SK-N-SH (cell line): ENCODE measurements at regions not wholly inside any gene's neighbourhood (a gene's known extent, or its start where the extent isn't known, plus 50 kb on each side); places are given as distances from the start of the nearest gene placed in this dataset.

Experiments used
- CTCF ChIA-PET: fragments of 300-600, 350-600 bp; formaldehyde crosslinking; extraction: SDS; loops from one replicate; lab custom pipeline; 2021; lab: Yijun Ruan, JAX
- POLR2A ChIA-PET: fragments of 350-600 bp; sonication (Branson Sonifier 250); formaldehyde crosslinking; extraction: SDS; loops from one replicate; lab custom pipeline; 2020; ENCODE audit warnings: antibody characterized with exemption, inconsistent platforms; lab: Yijun Ruan, JAX
- DNase-seq: peaks from one replicate; pipeline ENCODE4 v3.0.0; 2012
- H2AFZ ChIP-seq: fragments of 200-600 bp; sonication (generic); 2 replicates; pipeline ENCODE4 v1.8.1; 2016; ENCODE audit warnings: antibody characterized with exemption, mild to moderate bottlenecking, low read depth
- H3F3A ChIP-seq: fragments of 200-600 bp; sonication (generic); replicated peaks from 2 replicates; pipeline ENCODE3; 2016; ENCODE audit warnings: antibody characterized with exemption, mild to moderate bottlenecking; ENCODE audit not compliant: insufficient read depth
- H3K27ac ChIP-seq, 2 experiments: fragments of 200-500 bp in 1 of 2; fragments of 200-600 bp in 1 of 2; sonication (Bioruptor generic) in 1 of 2; sonication (generic), shearing (Covaris generic) in 1 of 2; 2 replicates each; pipeline versions ENCODE4 v1.5.1 to v1.6.1; 2014 to 2016; ENCODE audit warnings: low read depth in 2 of 2, inconsistent platforms in 1 of 2, low read length in 1 of 2, mild to moderate bottlenecking in 1 of 2, mixed read lengths in 1 of 2
- H3K27me3 ChIP-seq: fragments of 200-600 bp; sonication (generic), shearing (Covaris generic); 2 replicates; pipeline ENCODE4 v1.6.1; 2016; ENCODE audit warnings: mixed run types; ENCODE audit not compliant: insufficient read depth
- H3K36me3 ChIP-seq, 2 experiments: fragments of 200-500 bp in 1 of 2; fragments of 200-600 bp in 1 of 2; sonication (Bioruptor generic) in 1 of 2; sonication (generic) in 1 of 2; replicated peaks in 1 of 2; 2 replicates each; pipeline versions ENCODE3 to v1.5.1; 2014 to 2016; ENCODE audit warnings: low read length in 1 of 2, mild to moderate bottlenecking in 1 of 2; ENCODE audit not compliant: insufficient read depth in 2 of 2, control insufficient read depth in 1 of 2
- H3K4me1 ChIP-seq, 2 experiments: fragments of 200-500 bp in 1 of 2; fragments of 200-600 bp in 1 of 2; sonication (Bioruptor generic) in 1 of 2; sonication (generic), shearing (Covaris generic) in 1 of 2; 2 replicates each; pipeline versions ENCODE4 v1.5.1 to v1.6.1; 2014 to 2016; ENCODE audit warnings: low read depth in 1 of 2, low read length in 1 of 2, mixed run types in 1 of 2; ENCODE audit not compliant: insufficient read depth in 2 of 2, control insufficient read depth in 1 of 2
- H3K4me2 ChIP-seq: fragments of 200-600 bp; sonication (generic), shearing (Covaris generic); 2 replicates; pipeline ENCODE4 v1.6.1; 2017; ENCODE audit warnings: mixed run types
- H3K4me3 ChIP-seq, 2 experiments: fragments of 200-500 bp in 1 of 2; fragments of 200-600 bp in 1 of 2; sonication (Bioruptor generic) in 1 of 2; sonication (generic), shearing (Covaris generic) in 1 of 2; 2 replicates each; pipeline versions ENCODE4 v1.5.1 to v1.8.1; 2014 to 2016; ENCODE audit warnings: low read depth in 2 of 2, inconsistent platforms in 1 of 2, low read length in 1 of 2, mild to moderate bottlenecking in 1 of 2, mixed read lengths in 1 of 2, moderate library complexity in 1 of 2
- H3K79me2 ChIP-seq: fragments of 200-600 bp; sonication (generic); 2 replicates; pipeline ENCODE4 v1.8.1; 2017; ENCODE audit warnings: mild to moderate bottlenecking; ENCODE audit not compliant: insufficient read depth
- H3K9ac ChIP-seq: fragments of 200-600 bp; sonication (generic); 2 replicates; pipeline ENCODE4 v1.6.1; 2017; ENCODE audit warnings: mixed run types
- H3K9me2 ChIP-seq: fragments of 200-600 bp; sonication (generic); 2 replicates; pipeline ENCODE4 v1.6.1; 2017; ENCODE audit warnings: mixed run types
- H3K9me3 ChIP-seq: fragments of 200-600 bp; sonication (generic); 2 replicates; pipeline ENCODE4 v1.6.1; 2017; ENCODE audit warnings: mixed run types, mild to moderate bottlenecking, moderate library complexity
- H4K20me1 ChIP-seq: fragments of 200-600 bp; sonication (generic); 2 replicates; pipeline ENCODE4 v1.6.1; 2017; ENCODE audit warnings: mild to moderate bottlenecking, mixed run types; ENCODE audit not compliant: insufficient read depth
- ELF1 ChIP-seq: IDR thresholded peaks from 2 replicates; pipeline ENCODE4 v1.4.0; 2012
- EP300 ChIP-seq, 2 experiments: IDR thresholded peaks; 2 replicates each; pipeline versions ENCODE4 v1.4.0 to v1.6.1; 2012; ENCODE audit warnings: borderline replicate concordance in 1 of 2, low read depth in 1 of 2, low read length in 1 of 2
- FOSL2 ChIP-seq: IDR thresholded peaks from 2 replicates; pipeline ENCODE4 v1.4.0; 2012; ENCODE audit warnings: low read depth, mild to moderate bottlenecking, moderate library complexity, borderline replicate concordance
- FOXJ3 ChIP-seq: sonication (generic); formaldehyde crosslinking; IDR thresholded peaks from 2 replicates; pipeline ENCODE4 v1.5.1; 2020; ENCODE audit warnings: mild to moderate bottlenecking, missing genetic modification reagents
- FOXM1 ChIP-seq: IDR thresholded peaks from 2 replicates; pipeline ENCODE4 v1.4.0; 2012; ENCODE audit warnings: low read depth, mild to moderate bottlenecking
- MAX ChIP-seq: IDR thresholded peaks from 2 replicates; pipeline ENCODE4 v1.4.0; 2012; ENCODE audit warnings: low read depth
- MEF2A ChIP-seq: IDR thresholded peaks from 2 replicates; pipeline ENCODE4 v1.4.0; 2012; ENCODE audit warnings: low read depth, borderline replicate concordance
- NFIC ChIP-seq: IDR thresholded peaks from 2 replicates; pipeline ENCODE4 v1.4.0; 2012; ENCODE audit warnings: borderline replicate concordance
- REST ChIP-seq: IDR thresholded peaks from 2 replicates; pipeline ENCODE4 v1.6.1; 2012; ENCODE audit warnings: mild to moderate bottlenecking, low read depth, low read length, moderate library complexity
- SIN3A ChIP-seq: IDR thresholded peaks from 2 replicates; pipeline ENCODE4 v1.6.1; 2012; ENCODE audit warnings: low read depth, mild to moderate bottlenecking, low read length, moderate library complexity, borderline replicate concordance
- TAF1 ChIP-seq: IDR thresholded peaks from 2 replicates; pipeline ENCODE4 v1.6.1; 2012; ENCODE audit warnings: low read depth, mild to moderate bottlenecking, low read length, moderate library complexity, borderline replicate concordance
- TCF12 ChIP-seq: IDR thresholded peaks from 2 replicates; pipeline ENCODE4 v1.4.0; 2012
- USF2 ChIP-seq: fragments of 150-350 bp; IDR thresholded peaks from 2 replicates; pipeline ENCODE4 v1.6.1; 2017; ENCODE audit warnings: antibody characterized with exemption, low read length, low read depth, borderline replicate concordance
- YY1 ChIP-seq: IDR thresholded peaks from 2 replicates; pipeline ENCODE4 v1.4.0; 2012; ENCODE audit warnings: low read depth, mild to moderate bottlenecking
- WGBS: methylation state at CpG from one replicate; pipeline ENCODE4 v1.1.6; 2017; ENCODE audit warnings: low lambda C conversion rate; 5-methylcytosine and 5-hydroxymethylcytosine counted together
- TF ChIP-seq, protein P1 (sequence below): IDR thresholded peaks from 2 replicates; pipeline ENCODE4 v1.4.0; 2012; ENCODE audit warnings: low read depth, borderline replicate concordance
- TF ChIP-seq, protein P2 (sequence below): fragments of 200-600 bp; sonication (generic); IDR thresholded peaks from 2 replicates; pipeline ENCODE4 v1.6.1; 2017; ENCODE audit warnings: antibody characterized with exemption, mild to moderate bottlenecking, moderate library complexity

DNA sequence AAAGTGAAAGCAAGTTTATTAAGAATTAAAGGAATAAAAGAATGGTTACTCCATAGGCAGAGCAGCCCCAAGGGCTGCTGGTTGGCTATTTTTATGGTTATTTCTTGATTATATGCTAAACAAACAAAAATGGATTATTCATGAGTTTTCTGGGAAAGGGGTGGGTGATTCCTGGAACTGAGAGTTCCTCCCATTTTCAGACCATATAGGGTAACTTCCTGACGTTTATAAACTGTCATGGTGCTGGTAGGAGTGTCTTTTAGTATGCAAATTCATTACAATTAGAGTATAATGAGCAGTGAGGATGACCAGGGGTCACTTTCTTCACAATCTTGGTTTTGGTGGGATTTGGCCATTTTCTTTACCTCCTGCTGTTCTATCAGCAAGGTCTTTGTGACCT is 707.9 kb downstream of the ZNF385D start (continued):
- TF ChIP-seq NFIC (no peak), ELF1 (no peak), FOXJ3 (CRISPR knock-in tag) (no peak)

GRCh38 chr3:21042184-21042583 is 708.8 kb downstream of the ZNF385D start:
- H3K36me3 ChIP-seq, result no peaks in the 10 kb centered on the region
- no peak overlapping the region for H3K27ac ChIP-seq
- H3K4me2 ChIP-seq, result no peak overlapping the region
- H3K27me3 ChIP-seq, result no peaks in the 10 kb centered on the region
- DNase-seq, result no peak
- no peaks in the 10 kb centered on the region for H3F3A ChIP-seq
- TF ChIP-seq EP300 (IDR thresholded peaks at IDR 0.05; ENCODE audit: borderline replicate concordance in 1 of 2, low read depth in 1 of 2, low read length in 1 of 2) (no peak), MAX (no peak), YY1 (no peak), MEF2A (no peak), TCF12 (no peak), USF2 (no peak), TAF1 (no peak), FOXM1 (no peak), FOSL2 (no peak), REST (no peak), SIN3A (no peak)
- TF ChIP-seq, protein P1, sequence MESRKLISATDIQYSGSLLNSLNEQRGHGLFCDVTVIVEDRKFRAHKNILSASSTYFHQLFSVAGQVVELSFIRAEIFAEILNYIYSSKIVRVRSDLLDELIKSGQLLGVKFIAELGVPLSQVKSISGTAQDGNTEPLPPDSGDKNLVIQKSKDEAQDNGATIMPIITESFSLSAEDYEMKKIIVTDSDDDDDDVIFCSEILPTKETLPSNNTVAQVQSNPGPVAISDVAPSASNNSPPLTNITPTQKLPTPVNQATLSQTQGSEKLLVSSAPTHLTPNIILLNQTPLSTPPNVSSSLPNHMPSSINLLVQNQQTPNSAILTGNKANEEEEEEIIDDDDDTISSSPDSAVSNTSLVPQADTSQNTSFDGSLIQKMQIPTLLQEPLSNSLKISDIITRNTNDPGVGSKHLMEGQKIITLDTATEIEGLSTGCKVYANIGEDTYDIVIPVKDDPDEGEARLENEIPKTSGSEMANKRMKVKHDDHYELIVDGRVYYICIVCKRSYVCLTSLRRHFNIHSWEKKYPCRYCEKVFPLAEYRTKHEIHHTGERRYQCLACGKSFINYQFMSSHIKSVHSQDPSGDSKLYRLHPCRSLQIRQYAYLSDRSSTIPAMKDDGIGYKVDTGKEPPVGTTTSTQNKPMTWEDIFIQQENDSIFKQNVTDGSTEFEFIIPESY, result no peak
- TF ChIP-seq, protein P2, sequence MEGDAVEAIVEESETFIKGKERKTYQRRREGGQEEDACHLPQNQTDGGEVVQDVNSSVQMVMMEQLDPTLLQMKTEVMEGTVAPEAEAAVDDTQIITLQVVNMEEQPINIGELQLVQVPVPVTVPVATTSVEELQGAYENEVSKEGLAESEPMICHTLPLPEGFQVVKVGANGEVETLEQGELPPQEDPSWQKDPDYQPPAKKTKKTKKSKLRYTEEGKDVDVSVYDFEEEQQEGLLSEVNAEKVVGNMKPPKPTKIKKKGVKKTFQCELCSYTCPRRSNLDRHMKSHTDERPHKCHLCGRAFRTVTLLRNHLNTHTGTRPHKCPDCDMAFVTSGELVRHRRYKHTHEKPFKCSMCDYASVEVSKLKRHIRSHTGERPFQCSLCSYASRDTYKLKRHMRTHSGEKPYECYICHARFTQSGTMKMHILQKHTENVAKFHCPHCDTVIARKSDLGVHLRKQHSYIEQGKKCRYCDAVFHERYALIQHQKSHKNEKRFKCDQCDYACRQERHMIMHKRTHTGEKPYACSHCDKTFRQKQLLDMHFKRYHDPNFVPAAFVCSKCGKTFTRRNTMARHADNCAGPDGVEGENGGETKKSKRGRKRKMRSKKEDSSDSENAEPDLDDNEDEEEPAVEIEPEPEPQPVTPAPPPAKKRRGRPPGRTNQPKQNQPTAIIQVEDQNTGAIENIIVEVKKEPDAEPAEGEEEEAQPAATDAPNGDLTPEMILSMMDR, result no peak
- no peak overlapping the region for H3K4me3 ChIP-seq
- no peaks in the 10 kb centered on the region for H3K9me2 ChIP-seq
- no peaks in the 10 kb centered on the region for H4K20me1 ChIP-seq
- H2AFZ ChIP-seq, result no peak overlapping the region
- no peaks in the 10 kb centered on the region for H3K9me3 ChIP-seq
- WGBS, result 79% methylated on average over 9 of the region's 9 CpGs
- no peaks in the 10 kb centered on the region for H3K79me2 ChIP-seq
- ChIA-PET CTCF (no interaction called here), POLR2A (no interaction called here)
- H3K9ac ChIP-seq, result no peak overlapping the region
- no peaks in the 10 kb centered on the region for H3K4me1 ChIP-seq
